Heart left ventricle (tissue), 13 donors: ENCODE measurements at regions not wholly inside any gene's neighbourhood (a gene's known extent, or its start where the extent isn't known, plus 50 kb on each side); places are given as distances from the start of the nearest gene placed in this dataset.

Source experiments
- CTCF ChIP-seq, 12 donors: fragments of 200-600 bp; sonication (generic) in 4 of 12; IDR thresholded peaks; one replicate each; pipeline versions ENCODE4 v1.5.0 to v1.8.0; 2018 to 2022; ENCODE audit warnings: antibody characterized with exemption in 12 of 12, mild to moderate bottlenecking in 5 of 12
- POLR2A ChIP-seq, 2 donors: fragments of 450-650 bp; IDR thresholded peaks; one replicate each; pipeline ENCODE4 v1.6.1; 2017; ENCODE audit warnings: antibody characterized with exemption in 2 of 2, mild to moderate bottlenecking in 2 of 2, moderate library complexity in 2 of 2
- donor health status: ischemic (EF 13 %, LVEDD 7.1; RV severe dilation, severe dysfunction).
- donor health status: DM: no; HTN: yes; CAD: no.
- donor health status: DM: no; HTN: no; CAD: no.
- donor health status: ischemic (EF 25% LVEDD 6.9; RV normal size, moderate dysfunction).
- donor health status: ischemic (EF 25% LVEDD 5.7; RV mildly dilated, moderate dysfunction).
- donor health status: ischemic (EF 35%, LVEDD 5.7; RV mildly dilated, moderate dysfunction).
- donor health status: nonischemic (EF 11% LVEDD 7.7; RV severe dilation, severe dysfunction).
- donor health status: DM: yes; HTN: yes; CAD: no.
- donor health status: PGD.
- donor health status: ischemic (EF 29% LVEDD 5.4; RV normal size, mild dysfunction).
- donor health status: nonischemic (EF 23%, LVEDD 6.1; RV moderate dilation, normal function).

DNA sequence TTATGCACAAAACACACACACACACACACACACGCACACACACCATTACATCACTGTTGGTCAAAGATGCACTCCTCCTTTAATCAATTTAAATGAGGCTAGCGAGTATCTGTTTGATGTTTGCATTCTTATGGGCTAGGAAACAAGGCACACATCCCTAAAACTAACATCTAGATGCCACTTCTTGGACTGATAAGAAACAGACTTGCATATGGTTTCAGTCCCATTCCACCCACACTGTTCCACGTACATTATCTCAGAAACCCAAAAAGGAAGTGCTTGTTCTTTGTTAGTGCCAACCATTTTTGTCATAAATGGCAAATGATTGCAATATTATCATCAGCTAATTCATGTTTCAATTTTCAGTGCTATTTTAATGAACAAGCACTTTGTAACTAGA lies 69.5 kb downstream of the CCR1 start:
- no peak for TF ChIP-seq CTCF (IDR thresholded peaks at IDR 0.05)
- no peak for TF ChIP-seq POLR2A (IDR thresholded peaks at IDR 0.05)
